NCI-H2196 (cell line): ENCODE measurements at regions not wholly inside any gene's neighbourhood (a gene's known extent, or its start where the extent isn't known, plus 50 kb on each side); places are given as distances from the start of the nearest gene placed in this dataset.
"Not testable (repeated sequence)": the region's sequence is repeated elsewhere in the genome, so short reads cannot be mapped to it uniquely, and the experiment has no call there.

Experiments
- DNase-seq: peaks from one replicate; lab custom pipeline; 2025; ENCODE audit not compliant: unreplicated experiment; lab: John Stamatoyannopoulos, UW

- DNase-seq: not testable (repeated sequence)
These were observed 283.7 kb upstream of the TMEM132C start for GRCh38 chr12:127983213-127983791.

DNA sequence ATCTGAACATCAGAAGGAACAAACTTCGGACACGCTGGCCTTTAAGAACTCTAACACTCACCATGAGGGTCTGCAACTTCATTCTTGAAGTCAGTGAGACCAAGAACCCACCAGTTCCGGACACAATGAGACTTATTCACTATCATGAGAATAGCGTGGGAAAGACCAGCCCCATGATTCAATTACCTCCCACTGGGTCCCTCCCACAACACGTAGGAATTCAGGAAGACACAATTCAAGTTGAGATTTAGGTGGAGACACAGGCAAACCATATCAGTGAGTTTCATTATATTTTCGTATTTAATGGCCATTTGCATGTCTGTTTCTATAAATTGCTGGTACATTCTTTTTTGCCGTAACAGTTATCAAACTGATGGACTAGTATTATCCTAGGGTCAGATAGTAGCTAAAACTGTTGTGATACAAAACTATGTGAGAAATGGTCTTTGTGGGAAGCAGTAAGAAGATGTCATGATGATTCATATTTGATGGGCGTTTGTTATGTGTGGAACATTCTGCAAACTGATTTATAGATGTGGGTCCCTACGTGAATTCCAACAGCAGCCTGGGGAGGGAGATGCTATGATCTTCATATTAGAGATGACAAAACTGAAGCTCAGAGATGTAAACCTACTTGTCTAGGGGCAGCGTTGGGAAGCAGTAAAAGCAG, 282.4 kb upstream of the TMEM132C start:
- DNase-seq: no peak

DNA sequence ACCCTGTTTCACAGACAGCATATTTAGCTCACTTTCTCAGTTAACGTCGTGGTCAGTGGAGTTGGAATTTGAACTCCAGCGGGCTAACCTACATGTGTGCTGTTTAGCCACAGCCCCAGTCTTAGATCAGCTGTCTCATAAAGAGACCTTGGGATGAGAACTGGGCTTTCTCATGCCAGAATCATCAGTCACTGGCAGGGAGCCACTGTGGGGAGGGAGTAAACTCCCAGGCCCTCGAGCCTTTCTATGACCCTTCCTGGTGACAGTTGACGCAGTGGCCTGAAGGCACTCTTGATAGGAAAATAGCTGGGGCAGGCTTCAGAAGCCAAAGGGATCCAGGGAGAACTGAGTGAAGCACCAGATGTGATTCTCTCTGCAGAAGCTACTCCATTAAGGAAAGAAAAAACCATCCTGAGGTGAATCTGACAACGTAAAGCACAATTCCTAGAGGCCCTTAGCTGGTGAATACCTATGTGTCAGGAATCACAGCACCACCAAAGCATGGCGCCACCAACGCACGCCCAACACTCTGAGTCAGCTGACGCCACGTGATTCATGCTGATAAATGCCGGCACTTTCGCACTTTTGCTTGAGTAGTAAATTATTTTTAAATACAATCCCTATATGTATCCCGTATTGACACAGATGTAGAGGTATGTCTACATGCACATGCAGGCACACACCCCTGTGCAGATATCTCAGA, 279.6 kb upstream of the TMEM132C start:
- peak; percentile 4 for DNase-seq

DNA sequence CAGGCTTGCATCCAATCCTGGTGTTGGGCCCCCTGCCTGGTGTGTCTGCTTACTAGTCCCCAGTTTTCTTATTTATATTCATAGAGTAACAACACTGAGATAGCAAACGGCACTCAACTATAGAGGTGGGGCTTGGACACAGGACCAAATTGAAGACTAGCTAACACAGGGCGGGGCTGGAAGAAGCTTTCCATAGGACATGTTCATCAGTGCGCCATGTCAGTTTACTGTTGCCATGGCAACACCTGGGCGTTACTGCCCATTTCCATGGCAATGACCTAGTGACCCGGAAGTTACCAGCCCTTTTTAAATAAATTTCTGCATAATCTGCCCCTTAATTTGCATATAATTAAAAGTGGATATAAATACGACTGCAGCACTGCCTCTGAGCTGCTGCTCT, 275.5 kb upstream of the TMEM132C start:
- no peak for DNase-seq

DNA sequence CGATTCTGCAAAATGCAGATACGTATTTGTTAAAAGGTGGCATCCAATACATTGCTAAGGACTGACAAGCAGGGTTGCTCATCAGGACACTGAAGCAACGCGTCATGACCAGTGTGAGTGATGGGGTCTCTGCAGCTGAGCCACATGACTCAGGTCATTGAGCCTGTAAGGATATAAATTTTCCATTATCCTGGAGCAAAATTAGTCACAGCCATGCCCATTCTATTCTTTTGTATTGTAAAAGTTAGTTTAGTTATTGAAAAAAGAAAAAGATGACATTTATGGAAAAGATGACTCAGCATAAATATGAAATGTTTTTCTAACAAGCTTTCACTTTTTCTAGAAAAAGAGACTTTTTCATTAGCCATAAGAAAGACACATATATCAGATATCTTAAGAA, 268.0 kb upstream of the TMEM132C start:
- DNase-seq: no peak

DNA sequence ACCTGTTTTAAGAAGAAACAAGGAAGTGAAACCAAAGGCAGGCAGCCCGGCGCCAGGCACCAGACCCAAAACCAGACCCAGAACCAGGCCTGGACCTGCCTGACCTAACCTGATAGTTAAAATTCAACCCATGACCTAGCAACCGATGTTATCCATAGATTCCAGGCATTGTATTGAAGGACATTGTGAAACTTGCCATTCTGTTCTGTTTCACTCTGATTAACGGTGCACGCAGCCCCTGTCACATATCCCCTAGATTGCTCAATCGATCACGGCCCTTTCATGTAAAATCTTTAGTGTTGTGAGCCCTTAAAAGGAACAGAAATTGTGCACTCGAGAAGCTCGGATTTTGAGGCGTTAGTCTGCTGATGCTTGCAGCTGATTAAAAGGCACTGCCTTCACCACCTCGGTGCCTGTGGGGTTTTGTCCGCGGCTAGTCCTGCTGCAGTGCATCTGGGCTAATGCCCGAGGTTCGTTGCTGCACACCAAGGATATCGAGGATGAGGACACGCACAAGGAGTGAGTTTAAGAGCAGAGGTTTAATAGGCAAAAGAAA, 262.5 kb upstream of the TMEM132C start:
- no peak for DNase-seq

DNA sequence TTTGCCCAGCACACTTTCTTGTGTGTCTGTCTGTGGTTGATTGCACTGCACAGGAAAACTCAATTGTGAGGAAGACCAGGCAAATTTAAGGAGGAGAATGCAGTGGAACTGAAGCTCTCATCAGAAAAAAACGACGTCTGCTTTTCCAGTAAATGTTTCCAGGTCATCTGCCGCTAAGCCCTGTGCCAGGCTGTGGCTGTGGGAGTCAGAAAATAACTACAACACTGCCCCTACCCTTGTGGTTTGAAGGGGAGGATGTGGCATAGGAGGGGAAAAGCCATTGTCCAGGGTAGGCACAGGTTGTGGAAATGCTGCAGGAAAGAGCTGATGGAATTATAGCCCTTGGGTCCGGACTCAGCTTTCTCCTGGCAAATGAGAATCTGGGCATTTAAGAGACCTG, 259.7 kb upstream of the TMEM132C start:
- no peak for DNase-seq

GRCh38 chr12:128008341-128008740, 258.6 kb upstream of the TMEM132C start:
- no peak for DNase-seq

GRCh38 chr12:128009108-128009507, 257.9 kb upstream of the TMEM132C start:
- DNase-seq: no peak

DNA sequence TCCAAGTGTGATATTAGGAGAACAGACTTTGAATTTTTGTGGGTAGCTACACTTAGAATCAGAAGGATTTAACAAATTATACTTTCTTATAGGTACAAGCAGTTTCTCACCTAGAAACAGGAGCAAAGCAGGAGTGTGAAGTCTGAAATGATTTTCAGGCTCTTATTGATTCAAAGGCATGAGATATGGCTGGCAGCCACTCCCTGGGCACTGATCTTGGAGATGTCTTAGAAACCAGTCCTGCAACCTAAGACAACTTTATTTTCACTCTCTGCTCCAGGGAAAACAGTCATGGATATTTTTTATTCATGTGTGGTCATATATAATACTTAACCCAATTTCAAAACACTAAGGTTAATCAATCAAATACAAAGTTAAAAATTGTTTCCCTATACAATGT, 254.9 kb upstream of the TMEM132C start:
- no peak for DNase-seq

DNA sequence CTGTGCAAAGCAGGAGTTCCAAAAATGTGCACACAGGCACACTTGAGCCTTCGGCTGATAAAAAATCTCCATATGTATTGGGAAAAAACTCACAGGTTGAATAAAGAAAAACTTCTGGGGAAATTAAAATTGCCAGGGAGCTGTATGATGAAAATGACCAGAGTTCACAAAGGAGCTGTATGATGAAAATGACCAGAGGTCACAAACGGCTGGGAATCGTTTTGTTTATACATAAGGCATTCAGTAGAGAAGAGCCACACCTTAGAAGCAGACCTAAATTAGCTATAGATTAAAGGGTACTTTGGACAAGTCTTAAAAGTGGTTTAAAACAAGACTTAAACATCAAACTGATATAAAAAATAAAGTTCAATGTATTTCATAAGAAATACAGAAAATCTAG, 251.7 kb upstream of the TMEM132C start:
- DNase-seq: no peak

GRCh38 chr12:128018067-128018466, 248.9 kb upstream of the TMEM132C start:
- DNase-seq: no peak

- no peak for DNase-seq
These were observed 246.9 kb upstream of the TMEM132C start for GRCh38 chr12:128019996-128020544.

- DNase-seq: no peak
These were observed 245.4 kb upstream of the TMEM132C start for GRCh38 chr12:128021561-128021960.

DNA sequence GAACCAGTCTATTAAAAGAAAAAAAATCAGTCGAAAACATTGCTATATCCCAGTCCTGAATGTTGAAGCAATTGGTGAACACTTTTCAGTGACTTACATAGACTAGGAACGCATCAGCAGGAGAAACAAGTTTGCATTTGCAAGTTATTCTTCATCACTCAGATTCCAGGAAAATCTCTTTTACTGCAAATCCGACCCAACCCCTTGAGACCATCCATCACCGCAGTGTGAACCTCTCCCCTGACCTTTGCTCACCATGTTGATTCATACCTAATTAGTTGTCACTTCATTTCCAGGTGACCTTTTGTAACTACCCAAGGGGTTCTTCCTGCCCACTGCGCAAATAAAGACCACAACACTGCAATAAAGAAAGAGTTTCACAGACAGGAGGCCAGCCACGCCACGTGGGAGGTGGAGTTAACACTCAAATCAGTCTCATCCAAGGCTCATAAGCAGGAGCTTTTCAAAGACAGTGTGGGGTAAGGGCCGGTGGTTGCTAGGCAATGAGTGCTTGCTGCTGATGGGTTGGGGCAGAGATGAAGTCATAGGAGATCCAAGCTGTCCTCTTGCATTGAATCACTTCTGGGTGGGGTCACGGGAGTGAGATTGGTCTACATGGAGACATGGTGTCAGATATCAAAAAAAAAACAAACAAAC, 241.3 kb upstream of the TMEM132C start:
- no peak for DNase-seq

DNA sequence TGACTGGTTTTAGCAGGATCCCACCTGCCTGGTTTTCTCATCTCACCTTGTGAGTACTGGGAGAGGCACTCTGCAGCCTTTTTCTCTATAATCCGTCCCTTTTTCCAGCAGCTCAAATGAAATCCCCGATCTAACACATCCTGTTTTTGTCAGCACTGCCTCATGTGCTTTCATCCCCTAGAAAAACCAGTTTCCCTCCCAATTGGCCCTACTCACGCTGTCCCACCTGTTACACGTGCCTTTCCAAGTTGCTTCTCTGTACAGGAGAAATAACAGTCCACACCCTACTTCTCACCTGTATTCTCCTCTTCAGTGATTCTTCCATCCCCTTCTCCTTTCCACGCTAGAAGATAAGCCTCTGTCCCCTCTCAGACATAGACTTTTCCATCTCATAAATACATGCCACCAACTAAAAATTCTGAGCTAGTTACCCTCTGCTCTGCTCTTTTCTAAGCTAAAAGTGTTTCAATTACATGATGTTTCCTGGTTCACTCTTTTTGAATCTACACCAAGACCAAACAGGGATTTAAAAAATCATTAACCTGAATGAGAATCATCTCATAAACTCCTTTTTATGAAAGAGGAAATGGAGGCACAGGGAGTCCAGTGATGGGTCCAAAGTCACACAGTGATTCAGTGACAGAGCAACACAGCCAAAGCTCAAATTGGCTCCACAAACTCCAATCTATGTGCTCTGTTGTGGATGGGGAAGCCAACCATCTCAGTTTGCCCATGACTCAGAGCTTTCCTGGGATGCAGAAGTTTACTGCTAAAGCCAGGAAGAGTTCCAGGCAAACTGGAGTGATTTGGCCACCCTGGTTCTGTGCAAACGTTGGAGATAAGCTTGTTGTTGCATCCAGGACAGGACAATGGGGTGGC, 240.0 kb upstream of the TMEM132C start:
- DNase-seq: no peak

DNA sequence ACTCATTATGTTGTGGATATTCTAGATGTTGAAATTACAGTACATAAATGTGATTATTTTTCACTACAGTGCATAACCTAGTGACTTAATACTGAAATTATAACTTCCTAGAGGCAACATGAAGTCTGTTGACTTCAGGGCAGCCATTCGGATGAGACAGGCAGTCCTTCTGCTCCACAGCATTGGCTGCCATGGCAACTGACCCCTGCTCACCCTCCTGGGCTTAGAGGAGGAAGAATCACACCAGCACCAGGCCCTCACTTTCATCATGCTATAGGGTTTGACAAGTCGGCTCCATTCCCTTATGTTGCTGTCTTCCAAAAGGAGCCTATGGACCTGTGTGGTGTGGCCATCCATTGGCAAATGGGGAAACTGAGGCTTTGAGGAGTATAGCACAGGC, 233.5 kb upstream of the TMEM132C start:
- no peak for DNase-seq

DNA sequence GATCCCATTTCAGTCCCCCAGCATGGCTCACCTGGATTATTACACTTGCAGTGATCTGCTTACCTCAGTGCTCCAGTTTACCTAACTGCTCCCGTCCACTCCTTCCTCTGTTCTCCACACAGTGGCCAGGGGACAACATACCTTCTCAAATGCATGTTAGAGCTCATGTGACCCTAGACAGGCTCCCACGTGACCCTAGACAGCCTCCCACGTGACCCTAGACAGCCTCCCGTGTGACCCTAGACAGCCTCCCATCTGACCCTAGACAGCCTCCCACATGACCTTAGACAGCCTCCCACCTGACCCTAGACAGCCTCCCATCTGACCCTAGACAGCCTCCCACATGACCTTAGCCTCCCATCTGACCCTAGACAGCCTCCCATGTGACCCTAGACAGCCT, 226.0 kb upstream of the TMEM132C start:
- DNase-seq: no peak

DNA sequence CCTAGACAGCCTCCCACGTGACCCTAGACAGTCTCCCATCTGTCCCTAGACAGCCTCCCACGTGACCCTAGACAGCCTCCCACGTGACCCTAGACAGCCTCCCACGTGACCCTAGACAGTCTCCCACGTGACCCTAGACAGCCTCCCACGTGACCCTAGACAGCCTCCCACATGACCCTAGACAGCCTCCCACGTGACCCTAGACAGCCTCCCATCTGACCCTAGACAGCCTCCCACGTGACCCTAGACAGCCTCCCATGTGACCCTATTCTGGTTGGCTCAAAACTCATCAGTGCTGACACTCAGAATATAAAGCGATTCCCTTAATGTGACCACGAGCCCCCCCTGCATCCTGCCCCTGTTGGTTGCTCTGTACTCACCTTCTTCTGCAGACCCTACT, 224.7 kb upstream of the TMEM132C start:
- DNase-seq: not testable (repeated sequence)

- no peak for DNase-seq
These were observed 224.1 kb upstream of the TMEM132C start for GRCh38 chr12:128042825-128043224.
